Activated naive CD8-positive, alpha-beta T cell treated with anti-CD3 and anti-CD28 coated beads, Interleukin-2, amount 10 ng/mL, durations not matched to agents 7 days and 5 days (primary cell): ENCODE measurements at regions not wholly inside any gene's neighbourhood (a gene's known extent, or its start where the extent isn't known, plus 50 kb on each side); places are given as distances from the start of the nearest gene placed in this dataset.

ENCODE experiments used
- ATAC-seq: fragments of 150-1000 bp; cut with Tn5 transposase; one replicate; pipeline ENCODE4 v1.10.0; 2021; ENCODE audit warnings: low read depth, moderate library complexity
- POLR2A ChIA-PET: fragments of 350-600 bp; sonication (Branson Sonifier 250); formaldehyde crosslinking; loops from one replicate; lab custom pipeline; 2021; ENCODE audit warnings: antibody characterized with exemption; lab: Charles Lee
- DNase-seq: peaks from one replicate; pipeline ENCODE4 v3.0.0; 2021
- H3K27ac Mint-ChIP-seq: one replicate; pipeline ENCODE4 v1.8.0; 2022; ENCODE audit warnings: mild to moderate bottlenecking, mixed read lengths
- H3K27me3 Mint-ChIP-seq: one replicate; pipeline ENCODE4 v1.8.0; 2022; ENCODE audit warnings: mild to moderate bottlenecking, moderate library complexity, mixed read lengths
- H3K36me3 Mint-ChIP-seq: one replicate; pipeline ENCODE4 v1.8.0; 2021; ENCODE audit warnings: mild to moderate bottlenecking, mixed read lengths
- H3K4me1 Mint-ChIP-seq: one replicate; pipeline ENCODE4 v1.8.0; 2021; ENCODE audit warnings: mixed read lengths
- H3K4me3 Mint-ChIP-seq: one replicate; pipeline ENCODE4 v1.8.0; 2022; ENCODE audit warnings: mild to moderate bottlenecking, moderate library complexity, mixed read lengths
- H3K9me3 Mint-ChIP-seq: one replicate; pipeline ENCODE4 v1.8.0; 2021; ENCODE audit warnings: mixed read lengths

- H3K27me3 Mint-ChIP-seq: no peaks in the 10 kb centered on the region
- H3K4me3 Mint-ChIP-seq: no peak overlapping the region
- DNase-seq (no peak), ATAC-seq (no peak)
- H3K4me1 Mint-ChIP-seq: no peaks in the 10 kb centered on the region
- no peaks in the 10 kb centered on the region for H3K9me3 Mint-ChIP-seq
- H3K27ac Mint-ChIP-seq: no peak overlapping the region
- POLR2A ChIA-PET: no interaction called here
- H3K36me3 Mint-ChIP-seq: no peaks in the 10 kb centered on the region
Measured at GRCh38 chr13:72500851-72501250, 226.6 kb downstream of the MZT1 start.

- Mint-ChIP-seq H3K27ac (no peak overlapping the region), H3K27me3 (no peaks in the 10 kb centered on the region), H3K36me3 (no peaks in the 10 kb centered on the region), H3K4me3 (no peak overlapping the region), H3K9me3 (no peaks in the 10 kb centered on the region), H3K4me1 (no peaks in the 10 kb centered on the region)
- ATAC-seq (no peak), DNase-seq (no peak)
- POLR2A ChIA-PET: no interaction called here
Measured at GRCh38 chr13:72495681-72496080, 231.7 kb downstream of the MZT1 start.

DNA sequence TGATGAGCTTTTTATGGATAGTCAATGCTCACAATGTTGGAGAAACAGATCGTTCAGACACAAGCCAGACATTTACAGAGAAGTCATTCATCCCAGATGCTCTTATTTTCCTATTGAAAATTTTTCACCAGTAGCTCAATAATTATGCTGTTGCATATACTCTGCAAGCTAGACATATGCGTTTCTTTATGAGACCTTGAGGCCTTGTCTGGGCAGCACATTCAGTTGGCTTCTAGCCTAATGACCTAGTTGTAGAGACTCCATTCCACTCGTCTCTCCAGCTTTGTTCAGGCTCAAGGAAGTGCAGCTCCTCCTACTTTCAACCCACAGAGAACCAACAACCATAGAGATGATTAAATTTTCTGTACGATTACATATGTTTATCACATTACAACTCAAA, 237.7 kb downstream of the MZT1 start:
- Mint-ChIP-seq H3K27ac (no peak overlapping the region), H3K27me3 (no peaks in the 10 kb centered on the region), H3K9me3 (no peaks in the 10 kb centered on the region), H3K4me1 (no peaks in the 10 kb centered on the region), H3K4me3 (no peak overlapping the region), H3K36me3 (no peaks in the 10 kb centered on the region)
- ATAC-seq: no peak
- no peak for DNase-seq
- POLR2A ChIA-PET: no interaction called here

GRCh38 chr13:72473321-72473720, 254.1 kb downstream of the MZT1 start:
- POLR2A ChIA-PET: no interaction called here
- H3K27ac Mint-ChIP-seq: no peak overlapping the region
- H3K4me3 Mint-ChIP-seq: no peak overlapping the region
- H3K9me3 Mint-ChIP-seq: no peaks in the 10 kb centered on the region
- no peaks in the 10 kb centered on the region for H3K4me1 Mint-ChIP-seq
- no peak for ATAC-seq
- H3K27me3 Mint-ChIP-seq: peaks cover 3% of the 10 kb centered on the region
- no peak for DNase-seq
- H3K36me3 Mint-ChIP-seq: no peaks in the 10 kb centered on the region

- POLR2A ChIA-PET: no interaction called here
- Mint-ChIP-seq H3K9me3 (no peaks in the 10 kb centered on the region), H3K4me3 (no peak overlapping the region), H3K4me1 (no peaks in the 10 kb centered on the region), H3K27ac (no peak overlapping the region), H3K36me3 (no peaks in the 10 kb centered on the region), H3K27me3 (peaks cover 3% of the 10 kb centered on the region)
- ATAC-seq (no peak), DNase-seq (no peak)
Measured at GRCh38 chr13:72469906-72470305, 257.5 kb downstream of the MZT1 start.

DNA sequence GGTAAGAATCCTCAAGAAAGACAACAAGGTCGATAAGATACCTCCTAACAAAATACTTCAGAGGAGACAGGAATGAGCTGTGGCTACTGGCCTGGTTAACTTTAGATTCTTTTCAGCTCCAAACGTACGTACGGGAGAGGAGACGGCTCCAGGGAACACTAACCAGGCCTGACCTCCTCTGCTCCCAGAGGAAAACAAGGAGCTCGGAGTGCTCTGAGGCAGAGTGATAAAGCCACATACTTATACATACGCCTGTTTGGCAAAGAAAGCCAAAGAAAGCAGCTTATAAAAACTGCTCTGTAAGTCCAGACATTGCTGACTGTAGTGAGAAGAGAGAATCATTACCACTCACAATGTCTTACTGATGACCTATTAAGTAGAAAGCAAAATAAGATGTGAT, 263.9 kb downstream of the MZT1 start:
- Mint-ChIP-seq H3K4me1 (no peaks in the 10 kb centered on the region), H3K9me3 (no peaks in the 10 kb centered on the region)

GRCh38 chr13:72462726-72463125, 264.7 kb downstream of the MZT1 start:
- Mint-ChIP-seq H3K4me3 (no peak overlapping the region), H3K27ac (no peak overlapping the region), H3K36me3 (no peaks in the 10 kb centered on the region), H3K27me3 (no peaks in the 10 kb centered on the region), H3K9me3 (no peaks in the 10 kb centered on the region), H3K4me1 (no peaks in the 10 kb centered on the region)
- POLR2A ChIA-PET: no interaction called here
- ATAC-seq (no peak), DNase-seq (no peak)

More for the DNA sequence above, 263.9 kb downstream of the MZT1 start:
- no peak overlapping the region for H3K4me3 Mint-ChIP-seq
- H3K27me3 Mint-ChIP-seq: no peaks in the 10 kb centered on the region
- H3K27ac Mint-ChIP-seq: no peak overlapping the region
- ATAC-seq (no peak), DNase-seq (no peak)
- H3K36me3 Mint-ChIP-seq: no peaks in the 10 kb centered on the region
- POLR2A ChIA-PET: no interaction called here

- Mint-ChIP-seq H3K36me3 (no peaks in the 10 kb centered on the region), H3K4me3 (no peak overlapping the region), H3K27me3 (no peaks in the 10 kb centered on the region), H3K9me3 (no peaks in the 10 kb centered on the region), H3K27ac (no peak overlapping the region), H3K4me1 (no peaks in the 10 kb centered on the region)
- POLR2A ChIA-PET: no interaction called here
- no peak for ATAC-seq
- DNase-seq: no peak
Measured at GRCh38 chr13:72462166-72462565, 265.3 kb downstream of the MZT1 start.

- POLR2A ChIA-PET: no interaction called here
- Mint-ChIP-seq H3K36me3 (no peaks in the 10 kb centered on the region), H3K4me3 (no peak overlapping the region), H3K27ac (no peak overlapping the region), H3K27me3 (no peaks in the 10 kb centered on the region), H3K4me1 (no peaks in the 10 kb centered on the region), H3K9me3 (no peaks in the 10 kb centered on the region)
- no peak for DNase-seq
- ATAC-seq: no peak
Measured at GRCh38 chr13:72458701-72459100, 268.7 kb downstream of the MZT1 start.

GRCh38 chr13:72457151-72457550, 270.3 kb downstream of the MZT1 start:
- Mint-ChIP-seq H3K4me3 (no peak overlapping the region), H3K9me3 (no peaks in the 10 kb centered on the region), H3K27ac (no peak overlapping the region)

DNA sequence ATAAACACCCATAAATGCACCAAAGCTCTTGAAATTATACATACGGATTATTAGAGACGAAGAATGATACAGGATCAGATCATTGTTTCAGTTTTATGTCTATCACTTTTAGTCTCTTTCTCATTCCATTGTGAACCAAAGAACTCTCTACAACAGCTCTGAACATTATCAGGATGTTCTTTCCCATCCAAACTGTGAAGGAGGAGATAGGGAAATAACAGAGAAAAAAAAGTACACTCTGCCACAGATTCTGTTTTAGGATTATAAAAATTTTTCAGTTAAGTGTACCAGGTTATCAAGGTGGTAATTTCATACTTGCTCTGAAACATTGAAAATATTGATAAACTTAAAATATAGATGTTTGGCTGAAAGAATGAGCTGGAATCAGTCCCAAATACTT, 270.9 kb downstream of the MZT1 start:
- no peak overlapping the region for H3K4me3 Mint-ChIP-seq
- POLR2A ChIA-PET: no interaction called here
- H3K27me3 Mint-ChIP-seq: no peaks in the 10 kb centered on the region
- no peaks in the 10 kb centered on the region for H3K9me3 Mint-ChIP-seq
- DNase-seq (no peak), ATAC-seq (no peak)
- H3K27ac Mint-ChIP-seq: no peak overlapping the region
- H3K36me3 Mint-ChIP-seq: no peaks in the 10 kb centered on the region
- no peaks in the 10 kb centered on the region for H3K4me1 Mint-ChIP-seq

More at GRCh38 chr13:72457151-72457550, 270.3 kb downstream of the MZT1 start:
- no peaks in the 10 kb centered on the region for H3K27me3 Mint-ChIP-seq
- POLR2A ChIA-PET: no interaction called here
- DNase-seq (no peak), ATAC-seq (no peak)
- no peaks in the 10 kb centered on the region for H3K4me1 Mint-ChIP-seq
- no peaks in the 10 kb centered on the region for H3K36me3 Mint-ChIP-seq

DNA sequence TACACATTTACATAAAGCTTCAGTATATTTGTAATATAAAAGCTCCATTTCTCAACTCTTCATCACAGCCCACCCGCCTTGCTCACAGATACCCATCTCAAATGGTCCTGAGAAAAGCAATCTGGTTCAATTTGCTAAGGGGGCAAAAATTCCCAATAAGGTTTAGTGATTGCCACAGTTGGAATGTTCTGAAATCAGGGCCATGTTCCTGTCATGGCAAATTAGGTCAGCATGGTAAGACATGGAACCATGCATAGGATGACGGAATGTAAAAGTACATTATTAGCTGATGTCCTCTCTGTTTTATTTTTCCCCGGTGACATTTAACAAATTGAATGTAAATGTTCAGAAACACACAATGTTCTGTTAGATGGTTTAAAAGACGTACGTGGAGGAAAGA, 274.3 kb downstream of the MZT1 start:
- H3K36me3 Mint-ChIP-seq: no peaks in the 10 kb centered on the region
- ATAC-seq (no peak), DNase-seq (no peak)
- H3K4me3 Mint-ChIP-seq: no peak overlapping the region
- no peak overlapping the region for H3K27ac Mint-ChIP-seq
- no peaks in the 10 kb centered on the region for H3K4me1 Mint-ChIP-seq
- POLR2A ChIA-PET: no interaction called here
- H3K27me3 Mint-ChIP-seq: no peaks in the 10 kb centered on the region
- peaks cover 3% of the 10 kb centered on the region for H3K9me3 Mint-ChIP-seq

DNA sequence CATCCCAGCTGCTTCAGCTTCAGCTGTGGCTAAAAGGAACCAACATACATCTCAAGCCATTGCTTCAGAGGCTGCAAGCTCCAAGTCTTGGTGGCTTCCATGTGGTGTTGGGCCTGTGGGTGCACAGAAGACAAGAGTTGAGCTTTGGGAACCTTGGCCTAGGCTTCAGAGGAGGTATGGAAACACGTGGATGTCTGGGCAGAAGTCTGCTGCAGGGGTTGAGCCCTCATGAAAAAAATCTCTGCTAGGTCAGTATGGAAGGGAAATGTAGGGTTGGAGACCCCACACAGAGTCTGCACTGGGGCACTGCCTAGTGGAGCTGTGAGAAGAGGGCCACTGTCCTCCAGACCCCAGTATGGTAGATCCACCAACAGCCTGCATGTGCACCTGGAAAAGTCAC, 279.3 kb downstream of the MZT1 start:
- Mint-ChIP-seq H3K4me3 (no peak overlapping the region), H3K9me3 (peaks cover 3% of the 10 kb centered on the region), H3K27me3 (no peaks in the 10 kb centered on the region), H3K4me1 (no peaks in the 10 kb centered on the region), H3K27ac (no peak overlapping the region), H3K36me3 (no peaks in the 10 kb centered on the region)
- ATAC-seq (no peak), DNase-seq (no peak)
- POLR2A ChIA-PET: no interaction called here

DNA sequence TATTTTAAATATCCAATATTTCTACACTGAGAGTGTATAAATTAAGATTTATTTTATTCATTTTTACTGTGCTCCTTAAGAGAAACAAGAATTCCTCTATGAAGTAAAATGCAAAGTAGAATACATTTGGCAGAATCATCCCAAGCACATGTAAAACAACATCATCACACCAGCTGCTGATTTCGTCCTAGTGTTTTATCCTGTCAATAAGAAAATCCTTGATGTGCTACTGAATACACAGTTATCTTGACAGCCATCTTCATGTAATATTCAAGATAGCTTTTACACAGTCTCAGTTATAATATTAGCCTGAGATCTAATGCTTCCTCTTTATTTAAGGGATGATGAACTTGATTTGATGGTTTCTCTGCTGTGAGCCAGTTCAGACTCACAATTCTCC, 282.4 kb downstream of the MZT1 start:
- ATAC-seq (no peak), DNase-seq (no peak)
- H3K27ac Mint-ChIP-seq: no peak overlapping the region
- POLR2A ChIA-PET: no interaction called here
- H3K4me3 Mint-ChIP-seq: no peak overlapping the region
- H3K27me3 Mint-ChIP-seq: no peaks in the 10 kb centered on the region
- no peaks in the 10 kb centered on the region for H3K4me1 Mint-ChIP-seq
- H3K9me3 Mint-ChIP-seq: peaks cover 1% of the 10 kb centered on the region
- no peaks in the 10 kb centered on the region for H3K36me3 Mint-ChIP-seq

- DNase-seq: no peak
- POLR2A ChIA-PET: no interaction called here
- Mint-ChIP-seq H3K9me3 (no peaks in the 10 kb centered on the region), H3K4me3 (no peak overlapping the region), H3K36me3 (no peaks in the 10 kb centered on the region), H3K27me3 (no peaks in the 10 kb centered on the region), H3K27ac (no peak overlapping the region), H3K4me1 (no peaks in the 10 kb centered on the region)
- no peak for ATAC-seq
Measured at GRCh38 chr13:72437458-72437857, 290.0 kb downstream of the MZT1 start.
